Hepatocyte (in vitro differentiated cells): ENCODE measurements at regions not wholly inside any gene's neighbourhood (a gene's known extent, or its start where the extent isn't known, plus 50 kb on each side); places are given as distances from the start of the nearest gene placed in this dataset.

Source experiments
- EZH2 ChIP-seq: fragments of 200-600 bp; sonication (generic); IDR thresholded peaks from 2 replicates; pipeline ENCODE4 v1.6.1; 2016; ENCODE audit warnings: antibody characterized with exemption, mild to moderate bottlenecking, borderline replicate concordance
- EZH2phosphoT487 ChIP-seq: fragments of 200-600 bp; sonication (generic); IDR thresholded peaks from one replicate; pipeline ENCODE4 v1.6.1; 2018; ENCODE audit warnings: antibody characterized with exemption, mild to moderate bottlenecking, low read depth, moderate library complexity; ENCODE audit not compliant: unreplicated experiment, severe bottlenecking
- TF ChIP-seq, protein P1 (sequence below): fragments of 200-600 bp; sonication (generic); IDR thresholded peaks from 2 replicates; pipeline ENCODE4 v1.5.1; 2016; ENCODE audit warnings: antibody characterized with exemption, mild to moderate bottlenecking; ENCODE audit not compliant: poor library complexity

GRCh38 chr6:114537977-114538376 lies 195.2 kb upstream of the HS3ST5 start:
- TF ChIP-seq, protein P1, sequence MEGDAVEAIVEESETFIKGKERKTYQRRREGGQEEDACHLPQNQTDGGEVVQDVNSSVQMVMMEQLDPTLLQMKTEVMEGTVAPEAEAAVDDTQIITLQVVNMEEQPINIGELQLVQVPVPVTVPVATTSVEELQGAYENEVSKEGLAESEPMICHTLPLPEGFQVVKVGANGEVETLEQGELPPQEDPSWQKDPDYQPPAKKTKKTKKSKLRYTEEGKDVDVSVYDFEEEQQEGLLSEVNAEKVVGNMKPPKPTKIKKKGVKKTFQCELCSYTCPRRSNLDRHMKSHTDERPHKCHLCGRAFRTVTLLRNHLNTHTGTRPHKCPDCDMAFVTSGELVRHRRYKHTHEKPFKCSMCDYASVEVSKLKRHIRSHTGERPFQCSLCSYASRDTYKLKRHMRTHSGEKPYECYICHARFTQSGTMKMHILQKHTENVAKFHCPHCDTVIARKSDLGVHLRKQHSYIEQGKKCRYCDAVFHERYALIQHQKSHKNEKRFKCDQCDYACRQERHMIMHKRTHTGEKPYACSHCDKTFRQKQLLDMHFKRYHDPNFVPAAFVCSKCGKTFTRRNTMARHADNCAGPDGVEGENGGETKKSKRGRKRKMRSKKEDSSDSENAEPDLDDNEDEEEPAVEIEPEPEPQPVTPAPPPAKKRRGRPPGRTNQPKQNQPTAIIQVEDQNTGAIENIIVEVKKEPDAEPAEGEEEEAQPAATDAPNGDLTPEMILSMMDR = no peak
- TF ChIP-seq EZH2 = no peak
- no peak for TF ChIP-seq EZH2phosphoT487
